Endothelial cell of umbilical vein (primary cell): ENCODE measurements at regions not wholly inside any gene's neighbourhood (a gene's known extent, or its start where the extent isn't known, plus 50 kb on each side); places are given as distances from the start of the nearest gene placed in this dataset.

Experiments
- BruUV-seq: library from RNA; stranded (reverse); fragments of 400-500 nt; replicated peaks from 2 replicates; lab custom pipeline; 2021; lab: Mats Ljungman, UMichigan
- CTCF ChIA-PET: fragments of 300-600, 350-600 bp; sonication (Branson Sonifier 250); formaldehyde crosslinking; loops from one replicate; lab custom pipeline; 2021; ENCODE audit warnings: antibody characterized with exemption, inconsistent platforms; lab: Charles Lee
- POLR2A ChIA-PET: fragments of 300-600, 350-600 bp; sonication (Branson Sonifier 250); formaldehyde crosslinking; loops from one replicate; lab custom pipeline; 2021; ENCODE audit warnings: antibody characterized with exemption, inconsistent platforms; lab: Charles Lee
- DNase-seq: peaks from one replicate; pipeline ENCODE4 v3.0.0-alpha.2; 2011; ENCODE audit warnings: low read depth, low spot score
- FAIRE-seq: peaks from 2 replicates; lab custom pipeline; 2011; peaks lifted over from hg19 to GRCh38; lab: Jason Lieb, UNC
- H2AFZ ChIP-seq: 2 replicates; pipeline ENCODE4 v1.6.0; 2012; ENCODE audit warnings: low read depth, low read length, control low read depth, inconsistent platforms
- H3K27ac ChIP-seq: 2 replicates; pipeline ENCODE4 v1.5.1; 2011; ENCODE audit warnings: low read depth, mild to moderate bottlenecking, control low read depth, low read length, moderate library complexity; ENCODE audit not compliant: insufficient read depth
- H3K27me3 ChIP-seq, 2 experiments: 2 replicates each; pipeline versions ENCODE4 v1.6.0 to v1.6.1; 2011; ENCODE audit warnings: low read length in 2 of 2, mixed read lengths in 1 of 2; ENCODE audit not compliant: control insufficient read depth in 2 of 2, insufficient read depth in 2 of 2
- H3K36me3 ChIP-seq, 2 experiments: 2 replicates in 1 of 2; 3 replicates in 1 of 2; pipeline ENCODE4 v1.5.1; 2011; ENCODE audit warnings: low read length in 2 of 2, mild to moderate bottlenecking in 1 of 2, moderate library complexity in 1 of 2; ENCODE audit not compliant: control insufficient read depth in 2 of 2, insufficient read depth in 2 of 2; ENCODE audit errors: extremely low read depth in 1 of 2
- H3K4me1 ChIP-seq: 3 replicates; pipeline ENCODE4 v1.5.1; 2011; ENCODE audit warnings: mild to moderate bottlenecking, low read length; ENCODE audit not compliant: control insufficient read depth, insufficient read depth; ENCODE audit errors: extremely low read depth
- H3K4me2 ChIP-seq: 2 replicates; pipeline ENCODE4 v1.6.1; 2011; ENCODE audit warnings: low read length, control low read depth, mixed read lengths; ENCODE audit not compliant: insufficient read depth
- H3K4me3 ChIP-seq, 3 experiments: fragments of 200-600 bp in 1 of 3; sonication (generic), shearing (Covaris generic) in 1 of 3; replicated peaks in 1 of 3; 2 replicates each; pipeline ENCODE4 v1.5.1; 2011 to 2016; ENCODE audit warnings: control low read depth in 3 of 3, low read length in 3 of 3, mild to moderate bottlenecking in 2 of 3, inconsistent platforms in 1 of 3, low read depth in 1 of 3, moderate library complexity in 1 of 3; ENCODE audit not compliant: insufficient read depth in 1 of 3
- H3K79me2 ChIP-seq: 2 replicates; pipeline ENCODE4 v1.6.0; 2012; ENCODE audit warnings: low read length, inconsistent platforms; ENCODE audit not compliant: control insufficient read depth, insufficient read depth
- H3K9ac ChIP-seq: replicated peaks from 2 replicates; pipeline ENCODE3; 2011; ENCODE audit warnings: low read length, control low read depth; ENCODE audit not compliant: insufficient read depth; ENCODE audit errors: extremely low read depth
- H3K9me1 ChIP-seq: replicated peaks from 3 replicates; pipeline ENCODE4 v1.6.0; 2011; ENCODE audit warnings: mild to moderate bottlenecking, low read length; ENCODE audit not compliant: control insufficient read depth, insufficient read depth; ENCODE audit errors: extremely low read depth
- H3K9me3 ChIP-seq: replicated peaks from 2 replicates; pipeline ENCODE4 v1.5.1; 2012; ENCODE audit warnings: low read length, inconsistent platforms; ENCODE audit not compliant: control insufficient read depth, insufficient read depth
- H4K20me1 ChIP-seq: replicated peaks from 2 replicates; pipeline ENCODE3; 2011; ENCODE audit warnings: mild to moderate bottlenecking, low read length; ENCODE audit not compliant: control insufficient read depth, insufficient read depth; ENCODE audit errors: extremely low read depth
- EZH2 ChIP-seq: IDR thresholded peaks from 2 replicates; pipeline ENCODE4 v1.6.1; 2012; ENCODE audit warnings: borderline replicate concordance, low read depth, mild to moderate bottlenecking, moderate library complexity, low read length, inconsistent platforms; ENCODE audit not compliant: severe bottlenecking
- FOS ChIP-seq: IDR thresholded peaks from 2 replicates; pipeline ENCODE4 v1.6.1; 2011; ENCODE audit warnings: mild to moderate bottlenecking, low read length, moderate library complexity, borderline replicate concordance; ENCODE audit not compliant: insufficient read depth
- GATA2 ChIP-seq: IDR thresholded peaks from 2 replicates; pipeline ENCODE4 v1.7.0; 2011; ENCODE audit warnings: low read depth, mild to moderate bottlenecking, moderate library complexity, mixed read lengths, low read length; ENCODE audit not compliant: insufficient read length, insufficient read depth
- JUN ChIP-seq: IDR thresholded peaks from 2 replicates; pipeline ENCODE4 v1.6.1; 2011; ENCODE audit warnings: borderline replicate concordance, low read depth; ENCODE audit not compliant: insufficient read length, insufficient read depth
- MAX ChIP-seq: IDR thresholded peaks from 2 replicates; pipeline ENCODE4 v1.6.1; 2011; ENCODE audit not compliant: insufficient read depth, insufficient read length
- MYC ChIP-seq: IDR thresholded peaks from one replicate; pipeline ENCODE4 v1.6.1; 2011; ENCODE audit warnings: mild to moderate bottlenecking, low read depth, low read length
- POLR2A ChIP-seq: IDR thresholded peaks from 2 replicates; pipeline ENCODE4 v1.6.1; 2012; ENCODE audit warnings: low read depth, mild to moderate bottlenecking, control low read depth, low read length
- POLR2AphosphoS5 ChIP-seq: IDR thresholded peaks from 2 replicates; pipeline ENCODE4 v1.6.1; 2012; ENCODE audit warnings: low read depth, mild to moderate bottlenecking, control low read depth, low read length, moderate library complexity; ENCODE audit not compliant: insufficient read depth
- dilution Hi-C: fragments of 300-500 bp; cut with MboI; formaldehyde crosslinking; loops from one replicate; pipeline ENCODE4 v1.15.0; 2019; ENCODE audit warnings: low sequenced_read_pairs; ENCODE audit not compliant: extremely low pct_ligation_motif_present
- intact Hi-C: fragments of 100-400 bp; cut with micrococcal nuclease; formaldehyde crosslinking; loops from one replicate; pipeline ENCODE4 v1.10.0; 2022
- TF ChIP-seq, protein P1 (sequence below), 2 donors: IDR thresholded peaks; 1 replicate in 1 of 2; 2 replicates in 1 of 2; pipeline ENCODE4 v1.5.1; 2011; ENCODE audit warnings: low read length in 2 of 2, mild to moderate bottlenecking in 2 of 2, moderate library complexity in 2 of 2, control low read depth in 1 of 2, inconsistent platforms in 1 of 2, low read depth in 1 of 2; ENCODE audit not compliant: insufficient read depth in 1 of 2; ENCODE audit errors: extremely low read depth in 1 of 2

GRCh38 chr20:17822540-17823408, 123.0 kb downstream of the BANF2 start:
- H4K20me1 ChIP-seq = no peaks in the 10 kb centered on the region
- no peak for DNase-seq
- no peak overlapping the region for H3K9ac ChIP-seq
- intact Hi-C loops (no loop called here), dilution Hi-C loops (no loop called here)
- H3K4me2 ChIP-seq = no peak overlapping the region
- BruUV-seq = no TSS peak
- H3K9me1 ChIP-seq = no peaks in the 10 kb centered on the region
- POLR2A ChIA-PET = no interaction called here
- H3K79me2 ChIP-seq = no peaks in the 10 kb centered on the region
- H3K36me3 ChIP-seq = no peaks in the 10 kb centered on the region
- no peak overlapping the region for H3K27ac ChIP-seq
- CTCF ChIA-PET = interaction anchor here (1.0 to 1.3 kb wide), 2 partner anchors 46 to 141 kb away, joined by 3 to 4 read pairs; partner anchors contain the start of gene RRBP1
- FAIRE-seq = no peak
- H3K27me3 ChIP-seq = no peaks in the 10 kb centered on the region
- no peak overlapping the region for H2AFZ ChIP-seq
- H3K9me3 ChIP-seq = no peaks in the 10 kb centered on the region
- peaks cover 8% of the 10 kb centered on the region for H3K4me1 ChIP-seq
- H3K4me3 ChIP-seq = no peak overlapping the region
- TF ChIP-seq, protein P1, sequence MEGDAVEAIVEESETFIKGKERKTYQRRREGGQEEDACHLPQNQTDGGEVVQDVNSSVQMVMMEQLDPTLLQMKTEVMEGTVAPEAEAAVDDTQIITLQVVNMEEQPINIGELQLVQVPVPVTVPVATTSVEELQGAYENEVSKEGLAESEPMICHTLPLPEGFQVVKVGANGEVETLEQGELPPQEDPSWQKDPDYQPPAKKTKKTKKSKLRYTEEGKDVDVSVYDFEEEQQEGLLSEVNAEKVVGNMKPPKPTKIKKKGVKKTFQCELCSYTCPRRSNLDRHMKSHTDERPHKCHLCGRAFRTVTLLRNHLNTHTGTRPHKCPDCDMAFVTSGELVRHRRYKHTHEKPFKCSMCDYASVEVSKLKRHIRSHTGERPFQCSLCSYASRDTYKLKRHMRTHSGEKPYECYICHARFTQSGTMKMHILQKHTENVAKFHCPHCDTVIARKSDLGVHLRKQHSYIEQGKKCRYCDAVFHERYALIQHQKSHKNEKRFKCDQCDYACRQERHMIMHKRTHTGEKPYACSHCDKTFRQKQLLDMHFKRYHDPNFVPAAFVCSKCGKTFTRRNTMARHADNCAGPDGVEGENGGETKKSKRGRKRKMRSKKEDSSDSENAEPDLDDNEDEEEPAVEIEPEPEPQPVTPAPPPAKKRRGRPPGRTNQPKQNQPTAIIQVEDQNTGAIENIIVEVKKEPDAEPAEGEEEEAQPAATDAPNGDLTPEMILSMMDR (IDR thresholded peaks at IDR 0.05; ENCODE audit: extremely low read depth in 1 of 2, insufficient read depth in 1 of 2, low read depth in 1 of 2, low read length in 2 of 2) = no peak
- TF ChIP-seq EZH2 = no peak
- TF ChIP-seq FOS = no peak
- TF ChIP-seq POLR2A = no peak
- TF ChIP-seq POLR2AphosphoS5 = no peak
- TF ChIP-seq JUN = no peak
- no peak for TF ChIP-seq MAX
- no peak for TF ChIP-seq MYC
- TF ChIP-seq GATA2 = no peak
